Nucleus accumbens (tissue), 56 donors: ENCODE measurements at regions not wholly inside any gene's neighbourhood (a gene's known extent, or its start where the extent isn't known, plus 50 kb on each side); places are given as distances from the start of the nearest gene placed in this dataset.

ENCODE experiments used
- DNase-seq, 56 donors: peaks; one replicate each; lab custom pipeline; 2025; lab: John Stamatoyannopoulos, UW

GRCh38 chrY:7467796-7468520, 556.4 kb upstream of the AMELY start:
- no peak for DNase-seq

- peak in 5 of 56 donors; percentile 0 to 15 (median 0) for DNase-seq
Measured at GRCh38 chrY:7465185-7465621, 553.7 kb upstream of the AMELY start.

GRCh38 chrY:7464742-7465141, 553.2 kb upstream of the AMELY start:
- DNase-seq, result no peak

GRCh38 chrY:7463711-7464110, 552.2 kb upstream of the AMELY start:
- no peak for DNase-seq

DNA sequence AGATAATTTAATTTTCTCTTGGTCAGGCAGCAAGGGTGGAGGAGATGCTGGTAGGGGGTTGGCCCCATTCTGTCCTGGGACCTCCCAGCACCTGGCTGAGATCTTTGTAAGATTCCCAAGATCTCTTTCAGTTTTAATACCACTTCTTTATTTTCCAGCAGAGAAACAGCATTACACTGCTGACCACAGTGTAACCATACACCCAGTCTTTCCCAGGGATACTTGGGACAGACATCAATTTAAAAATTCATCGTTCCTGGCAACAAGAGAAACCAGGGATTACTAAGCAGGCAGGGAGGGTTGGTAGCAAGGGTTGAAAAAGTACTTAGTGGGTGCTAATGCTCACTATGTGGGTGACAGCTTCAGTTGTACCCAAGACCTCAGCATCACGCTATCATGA, 551.6 kb upstream of the AMELY start:
- DNase-seq, result no peak

GRCh38 chrY:7462657-7463056, 551.1 kb upstream of the AMELY start:
- no peak for DNase-seq

- DNase-seq, result no peak
Measured at GRCh38 chrY:7461873-7462525, 550.4 kb upstream of the AMELY start.

GRCh38 chrY:7459802-7460201, 548.2 kb upstream of the AMELY start:
- no peak for DNase-seq

DNA sequence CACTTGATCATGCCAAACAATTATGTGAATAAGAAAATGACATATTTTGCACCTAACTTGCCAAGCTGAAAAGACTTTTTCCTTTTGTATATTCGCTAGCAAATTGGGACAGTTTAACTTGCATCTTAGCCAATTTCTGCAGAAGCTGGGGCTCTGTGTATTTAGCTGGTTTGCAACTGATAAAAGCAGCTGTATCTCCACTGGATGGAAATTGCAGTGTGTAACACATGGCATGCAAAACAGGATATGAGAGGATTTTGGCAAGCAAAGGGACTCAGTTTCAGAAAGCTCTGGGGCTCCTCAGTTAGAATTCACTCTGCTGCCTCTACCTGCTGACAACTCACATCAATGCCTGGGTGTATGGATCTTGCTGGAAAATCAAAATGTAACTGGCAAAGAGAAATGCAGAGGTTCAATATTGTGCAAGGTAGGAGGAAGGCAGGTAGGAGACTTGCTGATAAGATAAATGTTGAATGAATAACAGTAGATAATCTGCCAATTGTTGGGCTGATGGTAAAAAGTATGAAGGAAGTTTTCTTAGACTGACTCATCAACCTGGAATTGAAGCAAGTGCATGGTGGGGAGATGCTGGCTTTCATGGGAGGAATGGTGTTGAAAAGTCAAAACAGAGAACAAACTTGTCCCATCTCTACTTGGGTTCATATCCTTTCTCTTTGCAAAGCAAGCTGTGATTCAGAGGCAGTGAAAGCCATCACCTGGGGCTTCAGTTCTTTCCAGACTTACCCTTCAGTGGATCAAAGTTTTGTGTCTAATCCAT, 546.9 kb upstream of the AMELY start:
- peak in 1 of 56 donors; percentile 1 for DNase-seq

- no peak for DNase-seq
Measured at GRCh38 chrY:7457286-7458015, 545.9 kb upstream of the AMELY start.

DNA sequence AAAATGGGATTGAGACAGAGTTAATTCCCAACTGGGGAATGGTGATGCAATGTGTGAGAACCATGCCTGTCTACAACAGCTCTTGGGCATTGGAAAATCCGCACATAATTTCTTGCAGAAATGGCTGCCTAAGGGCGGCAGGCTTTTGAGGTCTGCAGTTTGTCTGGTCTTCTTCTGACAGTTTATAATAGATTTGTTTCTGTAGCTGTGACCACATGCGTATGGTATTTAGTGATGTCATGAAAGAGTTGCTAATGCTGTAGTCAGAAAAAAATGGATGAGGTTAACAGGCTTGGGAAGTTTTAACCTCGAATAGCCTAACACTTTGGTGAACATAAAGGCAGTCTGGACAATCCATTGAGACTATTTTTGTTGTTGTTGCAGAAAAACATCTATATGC, 544.1 kb upstream of the AMELY start:
- no peak for DNase-seq

DNA sequence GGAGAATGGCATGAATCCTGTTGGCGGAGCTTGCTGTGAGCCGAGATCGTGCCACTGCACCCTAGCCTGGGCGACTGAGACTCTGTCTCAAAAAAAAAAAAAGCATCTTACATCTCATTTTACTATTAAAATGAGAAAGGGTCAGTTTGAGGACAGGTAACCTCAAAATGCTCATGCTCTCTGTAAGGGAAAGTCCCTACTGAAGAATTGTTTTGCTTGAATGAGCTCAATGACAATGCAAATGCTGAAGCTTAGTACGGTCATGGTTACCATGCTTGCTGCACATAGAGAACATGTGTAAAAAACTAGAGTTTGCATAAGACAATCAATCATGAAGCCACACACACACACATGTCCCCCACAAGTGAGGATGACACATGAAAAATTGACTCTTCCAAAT, 541.8 kb upstream of the AMELY start:
- DNase-seq, result no peak

GRCh38 chrY:7452246-7452645, 540.7 kb upstream of the AMELY start:
- DNase-seq, result no peak

GRCh38 chrY:7449860-7450259, 538.3 kb upstream of the AMELY start:
- no peak for DNase-seq

- DNase-seq, result no peak
Measured at GRCh38 chrY:7448687-7449086, 537.1 kb upstream of the AMELY start.

DNA sequence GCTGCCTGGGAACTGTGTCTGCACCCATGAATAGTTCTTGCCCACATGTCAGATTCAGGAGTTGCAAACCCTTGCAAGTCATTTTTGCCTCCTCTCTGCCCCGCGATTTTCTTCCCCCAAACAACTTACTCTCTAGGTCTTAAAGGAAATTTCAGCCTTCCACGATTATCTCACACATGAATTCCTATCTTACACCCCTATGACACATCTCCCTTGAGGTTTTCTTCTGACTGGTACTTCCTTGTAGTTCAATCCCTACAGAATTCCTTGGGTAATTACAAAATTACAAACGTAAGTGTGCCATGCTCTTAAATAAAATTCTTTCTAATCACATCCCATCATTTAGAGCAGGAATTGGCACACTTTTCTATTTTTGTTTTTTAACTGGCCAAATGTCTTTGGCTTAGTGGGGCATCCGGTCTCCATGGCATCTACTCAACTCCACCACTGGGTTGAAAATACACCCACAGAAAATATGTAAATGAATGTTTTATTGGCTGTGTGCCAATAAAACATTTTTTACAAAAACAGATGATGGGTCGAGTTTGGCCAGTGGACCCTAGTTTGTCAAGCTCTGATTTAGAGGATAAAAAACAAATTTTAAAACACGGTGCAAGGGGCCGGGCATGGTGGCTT, 536.4 kb upstream of the AMELY start:
- no peak for DNase-seq

DNA sequence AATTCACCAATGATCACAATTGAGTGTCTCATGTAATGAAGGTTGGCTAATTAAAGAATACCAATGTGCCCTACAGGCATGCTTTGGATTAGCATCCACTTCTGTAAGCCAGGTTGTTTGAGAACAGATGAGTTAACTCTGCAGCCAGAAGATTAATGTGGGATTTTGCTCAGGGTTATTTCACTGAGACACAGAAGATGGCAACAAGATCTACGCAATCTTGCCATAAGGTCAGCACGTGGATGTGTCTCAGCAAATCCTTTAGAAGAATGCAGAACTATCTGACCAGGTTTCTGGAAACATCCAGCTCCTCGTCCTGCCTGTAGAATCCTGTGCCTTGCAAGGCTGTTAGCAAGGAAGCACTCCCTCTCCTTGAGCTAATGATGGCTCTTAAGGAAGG, 532.6 kb upstream of the AMELY start:
- DNase-seq, result no peak

GRCh38 chrY:7440796-7441530, 529.4 kb upstream of the AMELY start:
- DNase-seq, result no peak

- no peak for DNase-seq
Measured at GRCh38 chrY:7437086-7437485, 525.5 kb upstream of the AMELY start.
